ENCODE measurements at regions not wholly inside any gene's neighbourhood (a gene's known extent, or its start where the extent isn't known, plus 50 kb on each side); places are given as distances from the start of the nearest gene placed in this dataset.
"Not testable (repeated sequence)": the region's sequence is repeated elsewhere in the genome, so short reads cannot be mapped to it uniquely, and the experiment has no call there.

DNA sequence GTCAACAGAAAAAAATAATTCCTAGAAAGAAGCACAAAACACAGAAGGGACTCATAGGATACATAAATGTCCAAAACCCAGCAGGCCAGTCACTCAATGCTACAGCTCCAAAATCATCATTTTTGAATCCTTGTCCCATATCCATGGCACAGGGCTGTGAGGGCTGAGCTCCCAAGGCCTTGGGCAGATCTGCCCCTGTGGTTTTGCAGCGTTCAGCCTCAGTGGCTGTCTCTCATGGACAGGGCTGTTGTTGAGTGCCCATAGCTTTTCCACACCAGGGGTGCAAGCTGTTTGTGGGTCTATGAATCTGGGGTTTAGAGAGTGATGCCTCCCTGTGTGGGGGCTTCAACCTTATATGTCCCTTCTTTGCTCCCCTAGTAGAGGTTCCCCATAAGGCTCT, 243.2 kb downstream of the CWH43 start:
- DNase-seq, result not testable (repeated sequence)

DNA sequence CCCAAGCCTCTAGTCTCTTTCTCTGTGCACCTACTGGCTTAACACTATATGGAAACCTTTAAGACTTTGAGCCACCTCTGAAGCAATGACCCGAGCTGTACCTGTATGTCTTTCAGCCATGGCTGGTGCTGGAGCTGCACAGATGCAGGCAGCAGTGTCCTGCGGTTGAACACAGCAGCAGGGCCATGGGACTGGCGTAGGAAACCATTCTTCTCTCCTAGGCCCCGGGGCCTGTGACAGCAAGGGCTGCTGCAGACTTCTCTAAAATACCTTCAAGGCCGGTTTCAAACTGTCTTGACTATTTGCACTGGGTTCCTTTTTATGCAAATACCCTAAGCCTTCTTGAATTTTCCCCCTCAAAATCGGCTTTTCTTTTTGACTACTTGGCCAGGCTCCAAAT, 243.6 kb downstream of the CWH43 start:
- DNase-seq, result not testable (repeated sequence)

GRCh38 chr4:49233346-49233745, 247.3 kb downstream of the CWH43 start:
- not testable (repeated sequence) for DNase-seq

GRCh38 chr4:49233749-49234148, 247.7 kb downstream of the CWH43 start:
- not testable (repeated sequence) for DNase-seq

GRCh38 chr4:49234382-49234781, 248.3 kb downstream of the CWH43 start:
- DNase-seq, result not testable (repeated sequence)

GRCh38 chr4:49235413-49236160, 249.5 kb downstream of the CWH43 start:
- not testable (repeated sequence) for DNase-seq

- DNase-seq, result not testable (repeated sequence)
Observed at GRCh38 chr4:49236474-49236873, 250.4 kb downstream of the CWH43 start.

GRCh38 chr4:49241295-49241694, 255.2 kb downstream of the CWH43 start:
- not testable (repeated sequence) for DNase-seq

GRCh38 chr4:49262786-49263185, 276.7 kb downstream of the CWH43 start:
- not testable (repeated sequence) for DNase-seq

- DNase-seq, result not testable (repeated sequence)
Observed at GRCh38 chr4:49270435-49270834, 284.4 kb downstream of the CWH43 start.

DNA sequence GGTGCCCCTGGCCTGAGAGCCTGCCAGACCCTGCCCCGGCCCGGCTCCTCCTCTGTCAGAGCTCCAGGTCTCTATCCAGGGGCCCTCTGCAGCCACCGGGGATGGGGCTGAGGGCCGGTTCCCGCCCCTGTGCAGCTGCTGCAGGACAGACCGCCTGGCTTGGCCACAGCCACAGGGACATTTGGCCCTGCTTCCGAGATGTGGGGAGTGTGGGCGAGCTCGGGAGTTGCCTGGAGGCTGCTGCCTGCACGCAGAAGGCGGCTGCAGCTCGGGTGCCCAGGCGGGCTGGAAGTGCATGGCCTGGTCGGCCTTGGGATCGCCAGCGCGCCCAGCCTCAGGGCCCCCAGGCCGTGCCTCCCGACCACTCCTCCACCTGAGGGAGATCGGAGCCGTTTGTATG, 284.8 kb downstream of the CWH43 start:
- DNase-seq, result not testable (repeated sequence)

DNA sequence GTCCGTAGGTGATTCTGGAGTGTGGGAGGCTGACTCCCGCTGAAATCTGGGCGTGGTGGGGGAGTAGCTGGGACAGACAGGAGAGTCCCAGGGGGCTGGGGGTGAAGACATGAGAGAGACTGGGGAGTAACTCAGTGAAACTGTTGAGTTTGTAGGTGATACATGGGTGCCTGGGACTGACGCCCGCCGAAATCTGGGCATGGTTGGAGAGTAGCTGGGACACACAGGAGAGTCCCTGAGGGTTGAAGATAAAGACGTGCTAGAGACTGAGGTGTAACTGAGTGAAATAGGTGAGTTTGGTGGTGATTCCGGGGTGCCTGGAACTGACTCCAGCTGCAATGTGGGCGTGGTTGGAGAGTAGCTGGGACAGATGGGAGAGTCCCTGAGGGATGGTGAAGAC, 299.8 kb downstream of the CWH43 start:
- DNase-seq, result not testable (repeated sequence)

GRCh38 chr4:49286926-49287745, 301.1 kb downstream of the CWH43 start:
- not testable (repeated sequence) for DNase-seq

- DNase-seq, result not testable (repeated sequence)
Observed at GRCh38 chr4:49287893-49288292, 301.8 kb downstream of the CWH43 start.

GRCh38 chr4:49288796-49289195, 302.7 kb downstream of the CWH43 start:
- DNase-seq, result not testable (repeated sequence)

GRCh38 chr4:49314815-49315214, 328.7 kb downstream of the CWH43 start:
- not testable (repeated sequence) for DNase-seq

GRCh38 chr4:49320725-49321410, 334.8 kb downstream of the CWH43 start:
- not testable (repeated sequence) for DNase-seq

DNA sequence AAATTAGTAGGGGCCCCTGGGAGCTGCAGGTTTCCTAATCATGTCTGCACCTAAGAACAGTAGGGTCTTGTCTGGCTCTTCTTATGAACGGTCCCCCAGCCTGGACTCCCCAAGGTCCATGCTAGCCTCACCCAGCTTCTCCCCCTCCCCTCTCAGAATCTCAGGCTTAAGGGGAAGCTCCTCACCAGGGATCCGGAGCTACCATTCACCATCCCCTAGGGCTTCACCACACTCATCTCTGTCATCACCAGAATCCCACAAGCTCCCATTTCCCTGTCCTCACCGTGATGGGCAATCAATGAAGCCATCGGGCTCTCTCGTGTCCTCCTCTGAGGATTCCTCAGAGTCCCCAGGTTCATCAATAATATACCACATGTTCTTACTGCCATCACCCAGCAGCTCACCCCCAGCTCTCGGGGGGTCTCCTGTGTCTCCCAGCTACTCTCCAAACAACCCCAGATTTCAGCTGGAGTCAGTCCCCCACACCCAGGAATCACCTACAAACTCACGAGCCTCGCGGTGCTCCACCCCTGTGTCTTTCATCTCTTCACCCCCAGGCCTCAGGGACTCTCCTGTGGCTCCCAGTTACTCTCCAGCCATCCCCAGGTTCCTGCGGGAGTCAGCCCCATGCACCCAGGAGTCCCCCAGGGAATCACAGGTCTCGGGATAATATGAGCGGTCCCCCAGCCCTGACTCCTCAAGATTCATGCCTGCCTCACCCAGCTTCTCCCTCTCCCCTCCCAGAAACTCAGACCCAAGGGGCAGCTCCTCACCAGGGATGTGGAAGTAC, 335.6 kb downstream of the CWH43 start:
- DNase-seq, result not testable (repeated sequence)

DNA sequence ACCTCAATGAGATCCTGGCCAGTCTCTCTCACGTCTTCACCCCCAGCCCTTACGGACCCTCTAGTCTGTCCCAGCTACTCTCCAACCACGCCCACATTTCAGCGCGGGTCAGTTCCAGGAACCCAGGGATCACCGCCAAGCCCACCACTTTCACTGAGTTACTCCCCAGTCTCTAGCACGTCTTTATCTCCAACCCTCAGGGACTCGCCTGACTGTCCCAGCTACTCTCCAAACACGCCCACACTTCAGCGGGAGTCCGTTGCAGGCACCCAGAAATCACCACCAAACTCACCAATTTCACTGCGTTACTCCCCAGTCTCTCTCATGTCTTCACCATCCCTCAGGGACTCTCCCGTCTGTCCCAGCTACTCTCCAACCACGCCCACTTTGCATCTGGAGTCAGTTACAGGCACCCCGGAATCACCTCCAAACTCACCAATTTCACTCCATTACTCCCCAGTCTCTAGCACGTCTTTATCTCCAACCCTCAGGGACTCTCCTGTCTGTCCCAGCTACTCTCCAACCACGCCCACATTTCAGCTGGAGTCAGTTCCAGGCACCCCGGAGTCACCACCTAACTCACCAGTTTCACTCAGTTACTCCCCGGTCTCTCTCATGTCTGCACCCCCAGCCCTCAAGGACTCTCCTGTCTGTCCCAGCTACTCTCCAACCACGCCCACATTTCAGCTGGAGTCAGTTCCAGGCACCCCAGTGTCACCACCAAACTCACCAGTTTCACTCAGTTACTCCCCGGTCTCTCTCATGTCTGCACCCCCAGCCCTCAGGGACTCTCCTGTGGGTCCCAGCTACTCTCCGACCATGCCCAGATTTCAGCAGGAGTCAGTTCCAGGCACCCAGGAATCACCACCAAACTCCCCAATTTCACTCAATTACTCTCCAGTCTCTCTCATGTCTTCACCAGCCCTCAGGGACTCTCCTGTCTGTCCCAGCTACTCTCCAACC, 336.8 kb downstream of the CWH43 start:
- DNase-seq, result not testable (repeated sequence)

- DNase-seq, result not testable (repeated sequence)
Observed at GRCh38 chr4:49323573-49323940, 337.5 kb downstream of the CWH43 start.

All from stimulated activated CD8-positive, alpha-beta memory T cell treated with anti-CD3 and anti-CD28 coated beads, Interleukin-4, amount 100 ng/mL, for 48 hours (primary cell).